ENCODE measurements at regions not wholly inside any gene's neighbourhood (a gene's known extent, or its start where the extent isn't known, plus 50 kb on each side); places are given as distances from the start of the nearest gene placed in this dataset.

GRCh38 chr15:39515765-39516164 lies 65.1 kb upstream of the THBS1 start:
- TF ChIP-seq FOSL1 (IDR thresholded peaks at IDR 0.05; ENCODE audit: insufficient read depth, low read depth, low read length) = no peak
- TF ChIP-seq TEAD4 (IDR thresholded peaks at IDR 0.05; ENCODE audit: low read depth, low read length) = no peak
- TF ChIP-seq PHF8 (conservative IDR thresholded peaks at IDR 0.05; ENCODE audit: low read depth, low read length) = no peak
- TF ChIP-seq EGR1 (IDR thresholded peaks at IDR 0.05; ENCODE audit: borderline replicate concordance, low read depth, low read length) = no peak
- no peak for TF ChIP-seq JUN (IDR thresholded peaks at IDR 0.05; ENCODE audit: low read depth, low read length)
